HG03064 (cell line): ENCODE measurements at regions not wholly inside any gene's neighbourhood (a gene's known extent, or its start where the extent isn't known, plus 50 kb on each side); places are given as distances from the start of the nearest gene placed in this dataset.

Source experiments
- ATAC-seq: cut with Tn5 transposase; IDR thresholded peaks from one replicate; pipeline ENCODE4 v1.9.1; 2021; ENCODE audit warnings: low read depth; ENCODE audit not compliant: unreplicated experiment

- ATAC-seq: no peak
Measured at GRCh38 chr5:165266939-165267338, 1761.5 kb downstream of the MAT2B start.

- no peak for ATAC-seq
Measured at GRCh38 chr5:165272436-165272835, 1767.0 kb downstream of the MAT2B start.

GRCh38 chr5:165277661-165278060 lies 1772.2 kb downstream of the MAT2B start:
- ATAC-seq: no peak

- no peak for ATAC-seq
Measured at GRCh38 chr5:165282491-165282890, 1777.1 kb downstream of the MAT2B start.

GRCh38 chr5:165286692-165287091 lies 1781.3 kb downstream of the MAT2B start:
- ATAC-seq: no peak

GRCh38 chr5:165290535-165290934 lies 1785.1 kb downstream of the MAT2B start:
- no peak for ATAC-seq

- ATAC-seq: no peak
Measured at GRCh38 chr5:165296401-165297130, 1791.1 kb downstream of the MAT2B start.

- ATAC-seq: no peak
Measured at GRCh38 chr5:165304193-165304827, 1798.9 kb downstream of the MAT2B start.

- ATAC-seq: no peak
Measured at GRCh38 chr5:165305596-165305995, 1800.2 kb downstream of the MAT2B start.

GRCh38 chr5:165309446-165309845 lies 1804.0 kb downstream of the MAT2B start:
- ATAC-seq: no peak

GRCh38 chr5:165310031-165310430 lies 1804.6 kb downstream of the MAT2B start:
- ATAC-seq: no peak

- no peak for ATAC-seq
Measured at GRCh38 chr5:165321912-165322311, 1816.5 kb downstream of the MAT2B start.

- ATAC-seq: no peak
Measured at GRCh38 chr5:165325221-165325620, 1819.8 kb downstream of the MAT2B start.

GRCh38 chr5:165327631-165328030 lies 1822.2 kb downstream of the MAT2B start:
- no peak for ATAC-seq

GRCh38 chr5:165328846-165329245 lies 1823.4 kb downstream of the MAT2B start:
- no peak for ATAC-seq

- ATAC-seq: no peak
Measured at GRCh38 chr5:165333623-165334022, 1828.2 kb downstream of the MAT2B start.

GRCh38 chr5:165334201-165334600 lies 1828.8 kb downstream of the MAT2B start:
- no peak for ATAC-seq

- ATAC-seq: no peak
Measured at GRCh38 chr5:165349735-165350134, 1844.3 kb downstream of the MAT2B start.

- ATAC-seq: no peak
Measured at GRCh38 chr5:165351342-165351741, 1845.9 kb downstream of the MAT2B start.

- no peak for ATAC-seq
Measured at GRCh38 chr5:165360366-165360765, 1854.9 kb downstream of the MAT2B start.

- no peak for ATAC-seq
Measured at GRCh38 chr5:165360784-165361542, 1855.5 kb downstream of the MAT2B start.

- no peak for ATAC-seq
Measured at GRCh38 chr5:165370233-165370632, 1864.8 kb downstream of the MAT2B start.
